HG03159 (cell line): ENCODE measurements at regions not wholly inside any gene's neighbourhood (a gene's known extent, or its start where the extent isn't known, plus 50 kb on each side); places are given as distances from the start of the nearest gene placed in this dataset.
"Not testable (repeated sequence)": the region's sequence is repeated elsewhere in the genome, so short reads cannot be mapped to it uniquely, and the experiment has no call there.

Experiments
- ATAC-seq: cut with Tn5 transposase; IDR thresholded peaks from one replicate; pipeline ENCODE4 v1.9.1; 2021; ENCODE audit warnings: mild to moderate bottlenecking, moderate library complexity; ENCODE audit not compliant: unreplicated experiment

DNA sequence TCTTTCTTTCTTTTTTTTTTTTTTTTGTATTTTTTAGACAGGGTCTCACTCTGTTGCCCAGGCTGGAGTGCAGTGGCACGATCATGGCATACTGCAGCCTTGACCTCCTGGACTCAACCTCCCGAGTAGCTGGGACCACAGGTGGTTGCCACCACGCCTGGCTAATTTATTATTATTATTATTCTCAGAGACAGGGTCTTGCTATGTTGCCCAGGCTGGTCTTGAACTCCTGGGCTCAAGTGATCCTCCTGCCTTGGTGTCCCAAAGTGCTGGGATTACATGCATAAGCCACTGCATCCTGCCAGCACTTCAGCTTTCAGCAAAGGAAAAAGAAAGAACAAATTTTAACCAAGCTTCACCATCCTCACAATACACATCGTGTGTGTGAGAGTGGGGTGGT is 97.9 kb upstream of the SERBP1 start:
- no peak for ATAC-seq

GRCh38 chr1:67530071-67530470 is 99.9 kb upstream of the SERBP1 start:
- no peak for ATAC-seq

DNA sequence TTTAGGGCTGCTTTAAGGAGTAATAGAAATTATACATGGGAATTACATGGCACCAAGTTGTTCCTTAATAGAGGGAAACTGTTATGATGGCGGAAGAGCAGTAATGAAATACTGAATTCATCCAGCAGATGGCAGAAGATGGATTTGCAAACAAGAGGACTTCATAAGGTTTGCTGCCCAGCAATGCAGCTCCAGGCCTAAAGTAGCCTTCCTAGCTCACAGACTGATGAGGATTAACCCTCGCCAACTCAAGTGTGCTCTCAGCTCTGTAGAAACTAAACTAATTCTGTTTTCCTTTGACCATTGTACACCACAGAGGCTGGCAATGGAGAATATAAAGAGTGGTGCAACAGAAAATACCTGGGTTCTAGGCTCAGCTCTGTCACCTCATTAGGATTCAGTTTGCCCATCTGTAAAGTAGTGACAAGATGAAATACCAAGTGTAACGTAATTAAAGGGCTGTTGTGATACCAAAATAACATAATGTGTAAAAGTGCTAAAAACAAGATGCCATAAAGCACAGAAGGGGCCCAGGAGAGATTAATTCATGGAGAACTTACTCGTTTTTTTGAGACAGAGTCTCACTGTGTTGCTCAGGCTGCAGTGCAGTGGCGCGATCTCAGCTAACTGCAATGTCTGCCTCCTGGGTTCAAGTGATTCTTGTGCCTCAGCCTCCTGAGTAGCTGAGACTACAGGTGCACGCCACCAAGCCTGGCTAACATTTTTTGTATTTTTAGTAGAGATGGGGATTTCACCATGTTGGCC is 102.4 kb upstream of the SERBP1 start:
- peak; percentile 70 for ATAC-seq

DNA sequence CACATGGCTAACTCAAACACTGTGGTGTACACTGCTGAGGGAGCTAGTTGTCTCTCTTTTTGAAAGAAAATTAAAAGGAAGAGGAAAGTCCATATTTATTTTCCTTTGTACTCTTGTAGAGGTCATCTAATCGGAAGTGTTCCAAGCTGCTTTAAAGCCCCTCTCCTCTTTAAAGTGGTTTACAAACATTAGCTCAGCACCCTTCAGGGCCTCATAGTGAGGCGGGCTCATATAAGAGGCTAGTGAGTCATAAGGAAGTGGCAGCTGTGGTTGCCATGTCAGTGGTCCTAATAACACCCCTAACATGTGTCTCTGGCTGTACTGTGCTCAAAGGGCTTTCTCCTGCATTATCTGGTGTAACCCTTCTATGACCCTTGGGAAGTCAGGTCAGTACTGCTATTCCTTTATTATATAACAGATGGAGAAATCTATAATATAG is 104.4 kb upstream of the SERBP1 start:
- ATAC-seq = no peak

GRCh38 chr1:67535474-67535873 is 105.3 kb upstream of the SERBP1 start:
- peak; percentile 76 for ATAC-seq

- ATAC-seq = no peak
These were observed 106.9 kb upstream of the SERBP1 start for GRCh38 chr1:67536957-67537666.

GRCh38 chr1:67537667-67538018 is 107.4 kb upstream of the SERBP1 start:
- no peak for ATAC-seq

DNA sequence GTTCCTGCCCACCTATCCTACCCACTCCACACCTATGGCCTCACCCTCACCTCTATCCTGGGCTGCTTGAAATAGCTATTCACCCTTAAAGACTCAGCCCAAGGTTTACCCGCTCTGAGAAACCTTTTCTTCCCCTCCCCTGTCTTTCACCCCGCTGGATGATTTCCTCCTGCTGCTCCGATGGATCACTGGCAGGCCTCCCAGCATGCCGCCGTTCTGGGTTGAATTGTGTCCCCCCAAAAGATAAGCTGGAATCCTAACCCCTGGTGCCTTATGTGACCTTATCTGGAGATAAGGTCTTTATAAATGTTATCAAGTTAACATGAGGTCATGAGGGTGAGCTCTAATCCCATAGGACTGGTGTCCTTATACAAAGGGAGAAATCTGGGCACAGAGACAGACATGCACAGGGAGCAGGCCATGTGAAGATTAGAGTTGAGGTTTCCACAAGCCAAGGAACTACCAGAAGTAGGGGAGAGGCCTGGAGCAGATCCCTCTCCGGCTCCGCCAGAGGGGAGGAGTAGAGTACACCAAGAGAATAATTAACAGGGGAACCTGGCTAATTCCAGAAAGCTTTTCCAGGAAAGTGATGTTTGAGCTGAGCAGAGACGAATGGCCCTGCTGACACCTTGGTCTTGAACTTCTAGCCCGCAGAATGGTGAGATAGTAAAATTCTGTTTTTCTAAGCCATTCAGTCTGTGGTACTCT is 110.0 kb upstream of the SERBP1 start:
- ATAC-seq = no peak

DNA sequence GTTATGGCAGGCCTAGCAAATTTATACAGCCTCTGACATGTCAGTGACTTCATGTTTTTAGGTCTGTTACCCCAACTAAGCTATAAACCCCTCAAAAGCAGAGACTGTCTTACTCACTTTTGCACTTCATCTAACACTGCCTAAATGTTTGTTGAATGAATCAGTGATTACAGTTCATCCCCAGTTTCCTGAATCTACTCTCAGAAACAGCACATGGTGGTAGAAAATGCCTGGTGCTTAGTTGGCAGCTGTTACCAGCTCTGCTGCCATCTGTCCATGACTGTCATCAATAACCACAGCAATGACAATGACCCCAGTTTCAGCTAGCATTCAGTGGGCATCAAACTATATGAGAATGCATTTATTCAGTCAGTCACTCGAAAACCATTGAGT is 110.5 kb upstream of the SERBP1 start:
- ATAC-seq = no peak

GRCh38 chr1:67542747-67543146 is 112.5 kb upstream of the SERBP1 start:
- no peak for ATAC-seq

DNA sequence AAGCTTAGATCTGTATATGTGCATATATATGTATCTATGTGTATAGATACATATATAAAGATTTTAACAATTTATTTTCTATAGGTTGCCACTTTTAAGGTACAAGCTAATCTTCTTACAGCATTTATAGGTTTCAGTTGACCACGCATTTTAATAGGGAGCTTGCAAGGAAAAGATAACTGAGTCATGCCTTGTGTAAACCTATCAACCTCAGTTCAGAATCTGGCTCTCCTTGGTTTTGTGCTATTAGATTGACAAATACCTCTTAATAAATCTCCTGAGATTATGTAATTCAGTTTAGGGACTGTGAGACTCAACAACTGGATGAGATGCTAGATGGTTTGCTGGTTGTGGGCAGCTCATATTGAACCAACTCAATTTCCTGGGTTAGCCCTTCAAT is 114.7 kb upstream of the SERBP1 start:
- no peak for ATAC-seq

DNA sequence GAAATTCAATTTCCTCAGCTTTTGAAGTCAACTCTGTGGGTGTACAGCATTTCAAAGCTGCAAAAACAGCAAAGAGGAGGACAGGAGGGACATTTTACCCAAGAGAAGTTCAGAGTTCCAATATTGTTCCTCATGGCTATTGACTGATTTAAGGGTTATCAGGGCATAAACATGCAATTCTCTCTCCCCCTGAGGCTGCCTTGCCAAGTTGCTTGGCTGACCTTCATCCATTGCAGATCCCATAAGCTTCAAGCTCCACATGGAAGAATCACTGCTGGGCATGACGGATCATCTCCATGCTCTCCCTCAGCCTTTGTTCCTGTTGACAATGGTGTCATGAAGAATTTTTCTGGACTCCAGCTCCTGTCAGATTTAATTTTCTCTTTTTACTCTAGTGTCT is 115.2 kb upstream of the SERBP1 start:
- ATAC-seq = no peak

DNA sequence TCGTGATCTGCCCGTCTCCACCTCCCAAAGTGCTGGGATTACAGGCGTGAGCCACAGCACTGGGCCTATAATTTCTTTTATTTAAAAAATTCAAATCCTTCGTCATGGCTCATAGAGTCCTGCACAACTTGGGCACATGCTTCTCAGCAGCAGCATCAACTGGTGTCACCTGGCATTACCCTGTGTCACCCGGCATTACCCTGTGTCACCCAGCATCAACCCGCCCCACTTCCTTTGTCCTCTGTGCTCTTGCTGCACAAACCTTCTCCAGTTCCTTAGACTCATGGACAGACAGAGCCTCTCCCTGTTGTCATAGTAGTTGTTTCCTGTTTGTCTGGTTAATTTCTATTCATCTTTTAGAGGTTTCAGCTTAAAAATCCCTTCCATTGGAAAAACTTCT is 121.2 kb upstream of the SERBP1 start:
- no peak for ATAC-seq

DNA sequence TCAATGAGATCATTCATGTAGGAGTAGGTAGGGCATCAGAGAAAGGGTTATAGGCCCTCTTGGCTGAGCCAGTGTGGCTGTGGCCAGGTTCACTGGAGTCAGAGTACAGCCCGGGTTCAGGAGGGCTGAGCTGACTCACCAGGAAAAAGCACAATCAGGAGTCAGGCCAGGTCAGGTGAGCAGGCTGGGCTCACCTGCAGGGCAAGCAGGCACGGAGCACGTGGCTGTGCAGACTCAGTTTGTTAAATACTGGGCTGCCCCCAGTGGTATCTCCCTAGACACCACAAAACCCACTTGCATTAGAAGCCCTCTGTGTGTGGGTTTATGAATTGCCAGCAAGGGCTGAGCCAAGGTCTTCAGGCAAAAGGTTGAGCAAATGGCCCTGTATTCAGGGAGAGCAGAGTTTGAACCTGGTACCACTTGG is 122.1 kb upstream of the SERBP1 start:
- ATAC-seq = no peak

GRCh38 chr1:67554204-67554603 is 124.0 kb upstream of the SERBP1 start:
- not testable (repeated sequence) for ATAC-seq

DNA sequence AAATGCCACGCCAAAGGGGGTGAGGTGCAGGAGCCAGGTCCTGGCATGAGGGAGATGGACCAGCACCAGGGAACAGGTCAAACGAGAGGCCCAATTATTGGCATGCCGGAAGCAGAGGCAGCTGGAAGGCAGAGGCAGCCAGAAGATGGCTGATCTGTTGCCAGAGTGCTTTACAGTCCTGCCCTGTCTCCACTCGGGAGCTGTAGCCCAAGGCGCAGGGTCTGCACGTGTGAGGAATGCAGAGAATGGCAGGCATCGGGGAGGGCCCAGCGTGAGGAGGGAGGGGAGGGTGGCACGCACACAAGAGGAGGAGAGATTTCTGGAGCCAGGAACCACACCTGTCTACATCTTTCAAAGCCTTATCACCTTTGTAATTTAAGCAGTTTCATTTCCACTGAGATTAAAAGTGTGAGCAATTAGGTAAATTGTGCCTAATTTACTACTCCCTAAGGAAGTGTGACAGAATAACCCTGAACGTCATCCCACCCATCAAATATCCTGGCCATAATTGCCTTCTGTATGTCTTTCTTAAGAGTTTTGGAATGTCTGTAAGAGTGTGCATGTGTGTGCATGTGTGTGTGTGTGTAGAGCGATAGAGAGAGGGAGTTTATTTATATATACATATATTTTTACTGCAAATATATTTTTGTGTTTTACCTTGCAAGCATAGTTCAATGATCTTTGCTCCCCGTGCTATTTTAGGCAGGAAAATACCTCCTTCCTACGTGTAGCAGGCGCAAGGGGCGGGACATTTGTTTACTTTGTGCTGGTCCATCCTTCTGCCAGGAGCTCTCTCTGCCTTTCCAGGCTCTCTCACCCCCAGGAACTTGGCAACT is 125.5 kb upstream of the SERBP1 start:
- ATAC-seq = no peak

- ATAC-seq = no peak
These were observed 126.2 kb upstream of the SERBP1 start for GRCh38 chr1:67556297-67556900.

DNA sequence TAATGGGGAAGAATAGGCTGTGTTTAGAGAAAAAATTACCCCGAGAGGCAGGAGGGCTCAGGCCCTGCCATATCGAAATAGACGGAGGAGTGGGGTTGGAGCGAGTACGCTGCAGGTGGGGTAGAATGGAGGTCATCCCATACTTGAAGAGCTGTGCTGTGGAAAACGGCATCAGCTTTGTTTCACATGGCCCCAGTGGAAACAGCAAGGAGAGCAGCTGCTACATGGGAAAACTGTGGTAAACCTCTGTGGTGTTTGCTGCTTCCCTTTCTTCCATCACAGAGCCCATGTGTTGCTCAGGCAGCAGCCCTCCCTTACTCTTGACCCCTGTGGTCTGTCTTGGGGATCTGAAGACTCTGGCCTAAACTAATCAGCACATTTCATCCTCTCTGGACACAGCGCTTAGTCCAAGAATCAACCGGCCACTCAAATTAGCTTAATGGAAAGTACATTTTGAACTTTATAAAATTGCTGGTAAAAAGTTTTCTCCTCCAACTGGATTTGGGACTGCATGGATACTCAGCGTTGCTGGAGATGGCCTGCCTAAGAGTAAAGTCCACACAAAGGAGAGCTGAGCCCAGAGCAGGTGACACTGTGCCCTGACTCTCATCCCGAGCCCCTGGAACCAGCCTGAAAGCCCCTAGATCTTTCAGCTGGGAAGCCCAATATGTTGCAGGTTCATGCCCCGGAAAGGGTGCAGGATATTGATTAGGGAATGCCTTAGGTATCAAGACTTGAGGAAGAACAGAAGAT is 127.1 kb upstream of the GADD45A start:
- ATAC-seq = no peak

DNA sequence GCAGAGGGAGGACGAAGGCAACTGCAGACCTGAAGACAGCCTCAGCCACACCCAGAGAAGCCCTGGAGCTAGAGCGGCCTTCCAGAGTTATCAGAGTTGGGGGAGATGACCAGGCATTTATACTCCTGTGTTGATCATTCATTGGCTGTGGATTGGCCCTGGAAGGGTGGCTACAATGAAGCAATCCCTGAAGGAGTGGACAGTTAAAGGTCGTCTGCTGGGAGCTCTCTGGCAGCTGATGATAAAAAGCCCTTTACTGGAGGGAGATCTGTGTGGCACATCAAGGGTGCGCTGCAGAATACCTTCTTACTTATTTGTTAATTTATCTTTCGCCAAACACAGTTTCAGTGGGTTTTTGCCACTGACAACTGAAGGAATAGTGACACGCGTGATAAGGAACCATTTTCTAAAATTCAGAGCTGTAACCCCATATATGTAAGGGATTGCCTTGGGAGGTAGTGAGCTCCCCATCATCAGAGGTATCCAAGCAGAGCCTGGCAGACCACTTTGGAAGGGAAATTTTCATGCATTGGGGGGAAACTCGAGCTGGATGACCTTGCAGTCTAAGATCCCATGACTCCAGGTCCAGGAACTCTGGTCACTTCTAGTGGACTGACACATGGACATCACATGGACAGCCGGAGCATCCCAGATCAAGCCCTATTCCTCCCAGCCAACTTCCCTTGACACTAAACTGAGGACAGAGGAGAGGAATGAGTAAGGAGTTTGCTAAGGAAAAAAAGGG is 126.4 kb upstream of the GADD45A start:
- no peak for ATAC-seq
